ENCODE measurements at regions not wholly inside any gene's neighbourhood (a gene's known extent, or its start where the extent isn't known, plus 50 kb on each side); places are given as distances from the start of the nearest gene placed in this dataset.
"Not testable (repeated sequence)": the region's sequence is repeated elsewhere in the genome, so short reads cannot be mapped to it uniquely, and the experiment has no call there.

- ChIA-PET CTCF (interaction anchor here (0.5 kb wide), 1 partner anchor 82 kb away, joined by 4 read pairs; no protein-coding TSS in a partner anchor), POLR2A (no interaction called here)
- TF ChIP-seq CTBP1 (IDR thresholded peaks at IDR 0.05; ENCODE audit: borderline replicate concordance) (no peak), L3MBTL2 (conservative IDR thresholded peaks at IDR 0.05) (no peak), BHLHE40 (IDR thresholded peaks at IDR 0.05; ENCODE audit: borderline replicate concordance) (no peak), TARDBP (IDR thresholded peaks at IDR 0.05) (no peak), PKNOX1 (IDR thresholded peaks at IDR 0.05) (no peak), SUZ12 (IDR thresholded peaks at IDR 0.05) (no peak), FOXK2 (IDR thresholded peaks at IDR 0.05) (no peak), LEF1 (IDR thresholded peaks at IDR 0.05; ENCODE audit: borderline replicate concordance) (no peak), ARNT (IDR thresholded peaks at IDR 0.05) (no peak), NFRKB (IDR thresholded peaks at IDR 0.05) (no peak), ELF4 (IDR thresholded peaks at IDR 0.05) (no peak), SP1 (IDR thresholded peaks at IDR 0.05) (no peak), FOXM1 (IDR thresholded peaks at IDR 0.05; ENCODE audit: borderline replicate concordance) (no peak)
- no peak for DNase-seq (ENCODE audit: extremely low spot score)
Observed at GRCh38 chr5:17129093-17129849, 88.2 kb upstream of the BASP1 start.

GRCh38 chr5:17130302-17130701 lies 87.1 kb upstream of the BASP1 start:
- CTCF ChIA-PET; POLR2A ChIA-PET; DNase-seq (ENCODE audit: extremely low spot score): not testable (repeated sequence)

GRCh38 chr5:17132444-17133083 lies 84.9 kb upstream of the BASP1 start:
- POLR2A ChIA-PET = interaction anchor here (1.6 kb wide), 1 partner anchor 197 kb away, joined by 6 read pairs; the partner anchor contains the start of gene MYO10
- TF ChIP-seq ARNT (IDR thresholded peaks at IDR 0.05) (no peak), BHLHE40 (IDR thresholded peaks at IDR 0.05; ENCODE audit: borderline replicate concordance) (no peak), L3MBTL2 (conservative IDR thresholded peaks at IDR 0.05) (no peak), CTBP1 (IDR thresholded peaks at IDR 0.05; ENCODE audit: borderline replicate concordance) (no peak), FOXA1 (IDR thresholded peaks at IDR 0.05) (no peak), ZNF384 (IDR thresholded peaks at IDR 0.05) (no peak), FOXM1 (IDR thresholded peaks at IDR 0.05; ENCODE audit: borderline replicate concordance) (no peak), SUZ12 (IDR thresholded peaks at IDR 0.05) (no peak), SP1 (IDR thresholded peaks at IDR 0.05) (no peak), HDGF (IDR thresholded peaks at IDR 0.05; ENCODE audit: borderline replicate concordance) (no peak), ELF4 (IDR thresholded peaks at IDR 0.05) (no peak), LEF1 (IDR thresholded peaks at IDR 0.05; ENCODE audit: borderline replicate concordance) (no peak)
- peak; percentile 43 for DNase-seq (ENCODE audit: extremely low spot score)
- CTCF ChIA-PET = interaction anchor here (0.5 to 2.0 kb wide), 33 partner anchors 8 to 621 kb away, joined by 3 to 37 read pairs (median 3); partner anchors contain the start of gene MYO10

- TF ChIP-seq PKNOX1 (IDR thresholded peaks at IDR 0.05) (no peak), FOXK2 (IDR thresholded peaks at IDR 0.05) (no peak), FOXA1 (IDR thresholded peaks at IDR 0.05) (no peak), SP1 (IDR thresholded peaks at IDR 0.05) (no peak), L3MBTL2 (conservative IDR thresholded peaks at IDR 0.05) (no peak), LEF1 (IDR thresholded peaks at IDR 0.05; ENCODE audit: borderline replicate concordance) (no peak)
- no peak for DNase-seq (ENCODE audit: extremely low spot score)
- ChIA-PET POLR2A (no interaction called here), CTCF (interaction anchor here (0.7 kb wide), 1 partner anchor 234 kb away, joined by 5 read pairs; no protein-coding TSS in a partner anchor)
Observed at GRCh38 chr5:17135050-17135449, 82.4 kb upstream of the BASP1 start.

GRCh38 chr5:17143335-17143734 lies 74.1 kb upstream of the BASP1 start:
- no peak for TF ChIP-seq BHLHE40 (IDR thresholded peaks at IDR 0.05; ENCODE audit: borderline replicate concordance)
- TF ChIP-seq NFRKB (IDR thresholded peaks at IDR 0.05) = no peak
- TF ChIP-seq CTBP1 (IDR thresholded peaks at IDR 0.05; ENCODE audit: borderline replicate concordance) = no peak
- no peak for TF ChIP-seq LEF1 (IDR thresholded peaks at IDR 0.05; ENCODE audit: borderline replicate concordance)
- no peak for TF ChIP-seq SP1 (IDR thresholded peaks at IDR 0.05)
- no peak for TF ChIP-seq ZNF384 (IDR thresholded peaks at IDR 0.05)
- no peak for TF ChIP-seq HDGF (IDR thresholded peaks at IDR 0.05; ENCODE audit: borderline replicate concordance)
- no peak for TF ChIP-seq SUZ12 (IDR thresholded peaks at IDR 0.05)
- ChIA-PET POLR2A (no interaction called here), CTCF (interaction anchor here (0.6 to 1.4 kb wide), 2 partner anchors 10 to 653 kb away, joined by 3 to 8 read pairs; no protein-coding TSS in a partner anchor)
- no peak for DNase-seq (ENCODE audit: extremely low spot score)

GRCh38 chr5:17146280-17146841 lies 71.1 kb upstream of the BASP1 start:
- no peak for DNase-seq (ENCODE audit: extremely low spot score)
- CTCF ChIA-PET = no interaction called here
- POLR2A ChIA-PET = no interaction called here
- TF ChIP-seq L3MBTL2 (conservative IDR thresholded peaks at IDR 0.05) (no peak), SP1 (IDR thresholded peaks at IDR 0.05) (no peak), HDGF (IDR thresholded peaks at IDR 0.05; ENCODE audit: borderline replicate concordance) (no peak), ARNT (IDR thresholded peaks at IDR 0.05) (no peak), ELF4 (IDR thresholded peaks at IDR 0.05) (no peak), LEF1 (IDR thresholded peaks at IDR 0.05; ENCODE audit: borderline replicate concordance) (no peak), FOXM1 (IDR thresholded peaks at IDR 0.05; ENCODE audit: borderline replicate concordance) (no peak), NFRKB (IDR thresholded peaks at IDR 0.05) (no peak), ZNF384 (IDR thresholded peaks at IDR 0.05) (no peak), PKNOX1 (IDR thresholded peaks at IDR 0.05) (no peak), BHLHE40 (IDR thresholded peaks at IDR 0.05; ENCODE audit: borderline replicate concordance) (no peak), CTBP1 (IDR thresholded peaks at IDR 0.05; ENCODE audit: borderline replicate concordance) (no peak), FOXA1 (IDR thresholded peaks at IDR 0.05) (no peak), FOXK2 (IDR thresholded peaks at IDR 0.05) (no peak), TARDBP (IDR thresholded peaks at IDR 0.05) (no peak), SUZ12 (IDR thresholded peaks at IDR 0.05) (no peak)

All from HEK293T (cell line).